Erythroblast (primary cell): ENCODE measurements at regions not wholly inside any gene's neighbourhood (a gene's known extent, or its start where the extent isn't known, plus 50 kb on each side); places are given as distances from the start of the nearest gene placed in this dataset.

Experiments
- GATA1 ChIP-seq: IDR thresholded peaks from 2 replicates; pipeline ENCODE4 v1.6.1; 2011; ENCODE audit warnings: low read depth, mild to moderate bottlenecking, control low read depth, low read length, moderate library complexity
- POLR2A ChIP-seq: IDR thresholded peaks from 2 replicates; pipeline ENCODE4 v1.6.1; 2011; ENCODE audit warnings: mild to moderate bottlenecking, low read length

- TF ChIP-seq POLR2A = no peak
- no peak for TF ChIP-seq GATA1
These were observed 1440.5 kb upstream of the SPRY2 start for GRCh38 chr13:81781471-81781870.
